Heart left ventricle (tissue), 13 donors: ENCODE measurements at regions not wholly inside any gene's neighbourhood (a gene's known extent, or its start where the extent isn't known, plus 50 kb on each side); places are given as distances from the start of the nearest gene placed in this dataset.

Experiments
- POLR2A ChIP-seq, 2 donors: fragments of 450-650 bp; IDR thresholded peaks; one replicate each; pipeline ENCODE4 v1.6.1; 2017; ENCODE audit warnings: antibody characterized with exemption in 2 of 2, mild to moderate bottlenecking in 2 of 2, moderate library complexity in 2 of 2
- TF ChIP-seq, protein P1 (sequence below), 12 donors: fragments of 200-600 bp; sonication (generic) in 4 of 12; IDR thresholded peaks; one replicate each; pipeline versions ENCODE4 v1.5.0 to v1.8.0; 2018 to 2022; ENCODE audit warnings: antibody characterized with exemption in 12 of 12, mild to moderate bottlenecking in 5 of 12
- donor health status: ischemic (EF 13 %, LVEDD 7.1; RV severe dilation, severe dysfunction).
- donor health status: DM: no; HTN: yes; CAD: no.
- donor health status: DM: no; HTN: no; CAD: no.
- donor health status: ischemic (EF 25% LVEDD 6.9; RV normal size, moderate dysfunction).
- donor health status: ischemic (EF 25% LVEDD 5.7; RV mildly dilated, moderate dysfunction).
- donor health status: ischemic (EF 35%, LVEDD 5.7; RV mildly dilated, moderate dysfunction).
- donor health status: nonischemic (EF 11% LVEDD 7.7; RV severe dilation, severe dysfunction).
- donor health status: DM: yes; HTN: yes; CAD: no.
- donor health status: PGD.
- donor health status: ischemic (EF 29% LVEDD 5.4; RV normal size, mild dysfunction).
- donor health status: nonischemic (EF 23%, LVEDD 6.1; RV moderate dilation, normal function).

DNA sequence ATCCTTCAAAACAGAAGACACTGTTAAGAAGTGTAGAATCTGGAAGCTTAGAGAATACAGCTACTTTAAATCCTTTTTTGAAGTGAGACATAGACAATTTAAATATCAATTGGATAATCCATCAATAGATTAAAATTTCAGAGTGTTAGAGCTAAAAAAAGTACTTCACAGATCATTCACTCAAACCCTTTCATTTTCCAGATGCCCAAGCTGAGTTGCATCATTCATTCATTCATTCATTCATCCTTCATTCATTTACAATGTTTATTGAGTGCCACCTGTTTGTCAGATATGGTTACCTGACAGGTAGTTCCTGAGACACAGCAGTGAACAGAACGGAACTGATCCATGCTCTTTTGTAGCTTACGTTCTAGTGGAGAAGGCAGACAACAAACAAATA lies 290.7 kb upstream of the MTPN start:
- TF ChIP-seq, protein P1, sequence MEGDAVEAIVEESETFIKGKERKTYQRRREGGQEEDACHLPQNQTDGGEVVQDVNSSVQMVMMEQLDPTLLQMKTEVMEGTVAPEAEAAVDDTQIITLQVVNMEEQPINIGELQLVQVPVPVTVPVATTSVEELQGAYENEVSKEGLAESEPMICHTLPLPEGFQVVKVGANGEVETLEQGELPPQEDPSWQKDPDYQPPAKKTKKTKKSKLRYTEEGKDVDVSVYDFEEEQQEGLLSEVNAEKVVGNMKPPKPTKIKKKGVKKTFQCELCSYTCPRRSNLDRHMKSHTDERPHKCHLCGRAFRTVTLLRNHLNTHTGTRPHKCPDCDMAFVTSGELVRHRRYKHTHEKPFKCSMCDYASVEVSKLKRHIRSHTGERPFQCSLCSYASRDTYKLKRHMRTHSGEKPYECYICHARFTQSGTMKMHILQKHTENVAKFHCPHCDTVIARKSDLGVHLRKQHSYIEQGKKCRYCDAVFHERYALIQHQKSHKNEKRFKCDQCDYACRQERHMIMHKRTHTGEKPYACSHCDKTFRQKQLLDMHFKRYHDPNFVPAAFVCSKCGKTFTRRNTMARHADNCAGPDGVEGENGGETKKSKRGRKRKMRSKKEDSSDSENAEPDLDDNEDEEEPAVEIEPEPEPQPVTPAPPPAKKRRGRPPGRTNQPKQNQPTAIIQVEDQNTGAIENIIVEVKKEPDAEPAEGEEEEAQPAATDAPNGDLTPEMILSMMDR (IDR thresholded peaks at IDR 0.05), result no peak
- TF ChIP-seq POLR2A (IDR thresholded peaks at IDR 0.05), result no peak
